ENCODE measurements at regions not wholly inside any gene's neighbourhood (a gene's known extent, or its start where the extent isn't known, plus 50 kb on each side); places are given as distances from the start of the nearest gene placed in this dataset.

- TF ChIP-seq EP300 (IDR thresholded peaks at IDR 0.05) (no peak), POLR2A (IDR thresholded peaks at IDR 0.05) (no peak), CTCF (IDR thresholded peaks at IDR 0.05) (no peak)
- Histone ChIP-seq H3K27ac (no peak overlapping the region), H3K4me3 (no peak overlapping the region), H3K27me3 (no peaks in the 10 kb centered on the region), H3K36me3 (no peaks in the 10 kb centered on the region), H3K4me1 (ENCODE audit: insufficient read depth) (no peaks in the 10 kb centered on the region), H3K9me3 (no peaks in the 10 kb centered on the region)
- intact Hi-C loops (cut with DNase I) = no loop called here
- no peak for DNase-seq
- 92 to 98% (median 96%) methylated on average over 3 of the region's 3 CpGs for WGBS, 3 donors
These were observed 931.4 kb upstream of the ACVR2A start for GRCh38 chr2:146913476-146913875.

GRCh38 chr2:146912536-146912935 lies 932.3 kb upstream of the ACVR2A start:
- H3K27ac ChIP-seq = no peak overlapping the region
- TF ChIP-seq POLR2A (IDR thresholded peaks at IDR 0.05) = no peak
- TF ChIP-seq CTCF (IDR thresholded peaks at IDR 0.05) = no peak
- no peak for TF ChIP-seq EP300 (IDR thresholded peaks at IDR 0.05)
- H3K27me3 ChIP-seq = no peaks in the 10 kb centered on the region
- no peak overlapping the region for H3K4me3 ChIP-seq
- intact Hi-C loops (cut with DNase I) = no loop called here
- no peaks in the 10 kb centered on the region for H3K36me3 ChIP-seq
- H3K4me1 ChIP-seq (ENCODE audit: insufficient read depth) = no peaks in the 10 kb centered on the region
- no peak for DNase-seq
- H3K9me3 ChIP-seq = no peaks in the 10 kb centered on the region
- WGBS, 3 donors = 22 to 31% (median 27%) methylated on average over 3 of the region's 3 CpGs

- Histone ChIP-seq H3K9me3 (no peaks in the 10 kb centered on the region), H3K27ac (no peak overlapping the region), H3K4me1 (ENCODE audit: insufficient read depth) (no peaks in the 10 kb centered on the region), H3K36me3 (no peaks in the 10 kb centered on the region), H3K27me3 (no peaks in the 10 kb centered on the region), H3K4me3 (no peak overlapping the region)
- TF ChIP-seq CTCF (IDR thresholded peaks at IDR 0.05) (no peak), EP300 (IDR thresholded peaks at IDR 0.05) (no peak)
- intact Hi-C loops (cut with DNase I) = no loop called here
- 63 to 82% (median 75%) methylated on average over 3 of the region's 3 CpGs for WGBS, 3 donors
- DNase-seq = no peak
These were observed 936.1 kb upstream of the ACVR2A start for GRCh38 chr2:146908776-146909175.

- no peaks in the 10 kb centered on the region for H3K36me3 ChIP-seq
- no peaks in the 10 kb centered on the region for H3K9me3 ChIP-seq
- H3K4me1 ChIP-seq (ENCODE audit: insufficient read depth) = no peaks in the 10 kb centered on the region
- intact Hi-C loops (cut with DNase I) = no loop called here
- TF ChIP-seq POLR2A (IDR thresholded peaks at IDR 0.05) (no peak), CTCF (IDR thresholded peaks at IDR 0.05) (no peak), EP300 (IDR thresholded peaks at IDR 0.05) (no peak)
- DNase-seq = no peak
- WGBS, 3 donors = 29 to 41% (median 32%) methylated on average over 1 of the region's 1 CpG
- no peaks in the 10 kb centered on the region for H3K27me3 ChIP-seq
- H3K27ac ChIP-seq = no peak overlapping the region
- no peak overlapping the region for H3K4me3 ChIP-seq
These were observed 946.7 kb upstream of the ACVR2A start for GRCh38 chr2:146898083-146898482.

GRCh38 chr2:146894514-146894913 lies 950.3 kb upstream of the ACVR2A start:
- intact Hi-C loops (cut with DNase I) = no loop called here
- no peak for DNase-seq
- TF ChIP-seq EP300 (IDR thresholded peaks at IDR 0.05) = no peak
- Histone ChIP-seq H3K27me3 (no peaks in the 10 kb centered on the region), H3K36me3 (no peaks in the 10 kb centered on the region), H3K4me3 (no peak overlapping the region), H3K27ac (no peak overlapping the region), H3K9me3 (no peaks in the 10 kb centered on the region), H3K4me1 (ENCODE audit: insufficient read depth) (no peaks in the 10 kb centered on the region)
- 82 to 88% (median 85%) methylated on average over 1 of the region's 1 CpG for WGBS, 3 donors
